Right kidney (tissue), 1 donor: ENCODE measurements at regions not wholly inside any gene's neighbourhood (a gene's known extent, or its start where the extent isn't known, plus 50 kb on each side); places are given as distances from the start of the nearest gene placed in this dataset.

Experiments used
- DNase-seq: peaks from one replicate; pipeline ENCODE4 v3.0.0-alpha.2; 2016

- no peak for DNase-seq
Observed at GRCh38 chr1:38330799-38331198, 284.2 kb upstream of the POU3F1 start.

- DNase-seq = no peak
Observed at GRCh38 chr1:38329644-38330043, 283.1 kb upstream of the POU3F1 start.

GRCh38 chr1:38328278-38329035, 281.9 kb upstream of the POU3F1 start:
- DNase-seq = no peak

GRCh38 chr1:38327559-38327973, 281.0 kb upstream of the POU3F1 start:
- peak; percentile 32 for DNase-seq

- DNase-seq = no peak
Observed at GRCh38 chr1:38326856-38327255, 280.3 kb upstream of the POU3F1 start.

GRCh38 chr1:38326135-38326534, 279.5 kb upstream of the POU3F1 start:
- DNase-seq = no peak

- no peak for DNase-seq
Observed at GRCh38 chr1:38312753-38313152, 266.2 kb upstream of the POU3F1 start.

GRCh38 chr1:38310079-38310478, 263.5 kb upstream of the POU3F1 start:
- no peak for DNase-seq

GRCh38 chr1:38308780-38309179, 262.2 kb upstream of the POU3F1 start:
- DNase-seq = no peak

- DNase-seq = no peak
Observed at GRCh38 chr1:38305666-38306065, 259.1 kb upstream of the POU3F1 start.

GRCh38 chr1:38303843-38304242, 257.2 kb upstream of the POU3F1 start:
- DNase-seq = no peak

GRCh38 chr1:38301040-38301439, 254.4 kb upstream of the POU3F1 start:
- no peak for DNase-seq

- no peak for DNase-seq
Observed at GRCh38 chr1:38300616-38301015, 254.0 kb upstream of the POU3F1 start.

GRCh38 chr1:38297842-38298241, 251.2 kb upstream of the POU3F1 start:
- DNase-seq = no peak

GRCh38 chr1:38297246-38297645, 250.7 kb upstream of the POU3F1 start:
- no peak for DNase-seq

- no peak for DNase-seq
Observed at GRCh38 chr1:38296047-38296446, 249.5 kb upstream of the POU3F1 start.

GRCh38 chr1:38293567-38293966, 247.0 kb upstream of the POU3F1 start:
- DNase-seq = no peak

GRCh38 chr1:38292969-38293368, 246.4 kb upstream of the POU3F1 start:
- DNase-seq = no peak

- DNase-seq = peak; percentile 22
Observed at GRCh38 chr1:38291906-38292521, 245.4 kb upstream of the POU3F1 start.

GRCh38 chr1:38291336-38291735, 244.7 kb upstream of the POU3F1 start:
- DNase-seq = no peak

- DNase-seq = no peak
Observed at GRCh38 chr1:38289034-38289433, 242.4 kb upstream of the POU3F1 start.

- DNase-seq = no peak
Observed at GRCh38 chr1:38287547-38287946, 241.0 kb upstream of the POU3F1 start.

- no peak for DNase-seq
Observed at GRCh38 chr1:38287036-38287435, 240.4 kb upstream of the POU3F1 start.

- DNase-seq = no peak
Observed at GRCh38 chr1:38285807-38286530, 239.4 kb upstream of the POU3F1 start.
